ENCODE measurements at regions not wholly inside any gene's neighbourhood (a gene's known extent, or its start where the extent isn't known, plus 50 kb on each side); places are given as distances from the start of the nearest gene placed in this dataset.

GRCh38 chr6:140929121-140929520 is 1203.6 kb upstream of the GJE1 start:
- H3K4me3 ChIP-seq (ENCODE audit: low read length) = no peak overlapping the region
- H3K36me3 ChIP-seq (ENCODE audit: control insufficient read depth, insufficient read depth, low read length) = no peaks in the 10 kb centered on the region
- DNase-seq = no peak
- peaks cover 3% of the 10 kb centered on the region for H3K9me3 ChIP-seq (ENCODE audit: control insufficient read depth, low read depth, low read length)
- no peaks in the 10 kb centered on the region for H3K27me3 ChIP-seq (ENCODE audit: control insufficient read depth, insufficient read depth, low read length)
- no peaks in the 10 kb centered on the region for H3K4me1 ChIP-seq (ENCODE audit: control insufficient read depth, insufficient read depth, low read length)
- no peak overlapping the region for H3K27ac ChIP-seq (ENCODE audit: low read length)

DNA sequence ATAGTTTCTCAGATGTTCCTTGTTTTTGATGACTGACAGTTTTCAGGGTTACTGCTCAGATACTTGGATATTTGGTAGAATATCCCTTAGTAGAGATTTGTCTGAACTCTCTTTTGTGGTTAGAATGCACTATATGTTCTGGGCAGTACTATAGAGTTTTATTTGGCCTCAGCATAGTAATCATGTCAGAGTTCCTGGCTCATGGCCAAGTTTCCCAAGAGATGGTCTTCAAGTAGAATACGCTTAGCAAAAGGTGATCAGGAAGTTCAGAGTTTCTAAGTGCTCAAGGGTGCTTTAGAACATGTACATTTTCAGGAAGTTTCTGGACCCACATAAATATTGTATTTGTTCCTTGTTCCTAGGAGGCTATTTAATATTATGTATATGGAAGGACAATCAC is 1209.7 kb upstream of the GJE1 start:
- H3K36me3 ChIP-seq (ENCODE audit: control insufficient read depth, insufficient read depth, low read length) = no peaks in the 10 kb centered on the region
- WGBS (ENCODE audit: insufficient coverage, low lambda C conversion rate) = no CpG with 5 or more reads among the region's 1 CpG
- no peaks in the 10 kb centered on the region for H3K27me3 ChIP-seq (ENCODE audit: control insufficient read depth, insufficient read depth, low read length)
- peaks cover 3% of the 10 kb centered on the region for H3K9me3 ChIP-seq (ENCODE audit: control insufficient read depth, low read depth, low read length)
- H3K27ac ChIP-seq (ENCODE audit: low read length) = no peak overlapping the region
- no peak overlapping the region for H3K4me3 ChIP-seq (ENCODE audit: low read length)
- no peaks in the 10 kb centered on the region for H3K4me1 ChIP-seq (ENCODE audit: control insufficient read depth, insufficient read depth, low read length)
- no peak for DNase-seq

- H3K4me1 ChIP-seq (ENCODE audit: control insufficient read depth, insufficient read depth, low read length) = peaks cover 5% of the 10 kb centered on the region
- WGBS (ENCODE audit: insufficient coverage, low lambda C conversion rate) = 60% methylated on average over 2 of the region's 4 CpGs
- no peaks in the 10 kb centered on the region for H3K27me3 ChIP-seq (ENCODE audit: control insufficient read depth, insufficient read depth, low read length)
- H3K4me3 ChIP-seq (ENCODE audit: low read length) = no peak overlapping the region
- H3K36me3 ChIP-seq (ENCODE audit: control insufficient read depth, insufficient read depth, low read length) = no peaks in the 10 kb centered on the region
- DNase-seq = peak; percentile 50 to 70
- no peak overlapping the region for H3K27ac ChIP-seq (ENCODE audit: low read length)
- H3K9me3 ChIP-seq (ENCODE audit: control insufficient read depth, low read depth, low read length) = peaks cover 3% of the 10 kb centered on the region
Observed at GRCh38 chr6:140921366-140922226, 1211.1 kb upstream of the GJE1 start.

DNA sequence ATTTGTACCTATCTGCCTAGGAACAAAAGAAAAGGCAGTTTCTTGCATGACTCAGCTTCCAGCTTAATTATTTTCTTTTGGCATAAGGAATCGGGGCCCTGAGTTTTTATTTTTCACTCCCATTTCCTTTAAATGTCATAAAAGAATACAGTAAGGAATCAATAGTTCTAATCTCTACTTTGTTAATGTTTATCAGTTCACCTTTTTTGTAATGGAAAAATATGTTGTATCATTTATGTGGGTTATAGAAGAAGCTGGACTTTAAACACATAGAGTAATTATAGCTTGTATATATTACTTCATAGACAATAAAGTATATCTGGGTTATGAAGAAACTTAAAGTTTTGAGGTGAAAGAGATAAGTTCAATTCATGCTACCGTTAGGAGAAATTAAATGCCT is 1214.8 kb upstream of the GJE1 start:
- WGBS (ENCODE audit: insufficient coverage, low lambda C conversion rate) = 33% methylated on average over 2 of the region's 2 CpGs
- peak; percentile 9 to 77 for DNase-seq

GRCh38 chr6:140915551-140915950 is 1217.2 kb upstream of the GJE1 start:
- WGBS (ENCODE audit: insufficient coverage, low lambda C conversion rate) = 80% methylated on average over 2 of the region's 3 CpGs
- no peak overlapping the region for H3K4me3 ChIP-seq (ENCODE audit: low read length)
- H3K27me3 ChIP-seq (ENCODE audit: control insufficient read depth, insufficient read depth, low read length) = no peaks in the 10 kb centered on the region
- H3K9me3 ChIP-seq (ENCODE audit: control insufficient read depth, low read depth, low read length) = no peaks in the 10 kb centered on the region
- no peak overlapping the region for H3K27ac ChIP-seq (ENCODE audit: low read length)
- peaks cover 5% of the 10 kb centered on the region for H3K4me1 ChIP-seq (ENCODE audit: control insufficient read depth, insufficient read depth, low read length)
- H3K36me3 ChIP-seq (ENCODE audit: control insufficient read depth, insufficient read depth, low read length) = no peaks in the 10 kb centered on the region
- no peak for DNase-seq

More for the DNA sequence above, 1214.8 kb upstream of the GJE1 start:
- Histone ChIP-seq H3K27me3 (ENCODE audit: control insufficient read depth, insufficient read depth, low read length) (no peaks in the 10 kb centered on the region), H3K27ac (ENCODE audit: low read length) (no peak overlapping the region), H3K9me3 (ENCODE audit: control insufficient read depth, low read depth, low read length) (no peaks in the 10 kb centered on the region), H3K4me1 (ENCODE audit: control insufficient read depth, insufficient read depth, low read length) (peaks cover 5% of the 10 kb centered on the region), H3K36me3 (ENCODE audit: control insufficient read depth, insufficient read depth, low read length) (no peaks in the 10 kb centered on the region), H3K4me3 (ENCODE audit: low read length) (no peak overlapping the region)

- DNase-seq = peak in 1 of 2 donors; percentile 6
- H3K4me1 ChIP-seq (ENCODE audit: control insufficient read depth, insufficient read depth, low read length) = peaks cover 5% of the 10 kb centered on the region
- no peaks in the 10 kb centered on the region for H3K27me3 ChIP-seq (ENCODE audit: control insufficient read depth, insufficient read depth, low read length)
- no CpG with 5 or more reads among the region's 1 CpG for WGBS (ENCODE audit: insufficient coverage, low lambda C conversion rate)
- H3K9me3 ChIP-seq (ENCODE audit: control insufficient read depth, low read depth, low read length) = no peaks in the 10 kb centered on the region
- no peak overlapping the region for H3K4me3 ChIP-seq (ENCODE audit: low read length)
- H3K27ac ChIP-seq (ENCODE audit: low read length) = no peak overlapping the region
- H3K36me3 ChIP-seq (ENCODE audit: control insufficient read depth, insufficient read depth, low read length) = no peaks in the 10 kb centered on the region
Observed at GRCh38 chr6:140915103-140915502, 1217.6 kb upstream of the GJE1 start.

DNA sequence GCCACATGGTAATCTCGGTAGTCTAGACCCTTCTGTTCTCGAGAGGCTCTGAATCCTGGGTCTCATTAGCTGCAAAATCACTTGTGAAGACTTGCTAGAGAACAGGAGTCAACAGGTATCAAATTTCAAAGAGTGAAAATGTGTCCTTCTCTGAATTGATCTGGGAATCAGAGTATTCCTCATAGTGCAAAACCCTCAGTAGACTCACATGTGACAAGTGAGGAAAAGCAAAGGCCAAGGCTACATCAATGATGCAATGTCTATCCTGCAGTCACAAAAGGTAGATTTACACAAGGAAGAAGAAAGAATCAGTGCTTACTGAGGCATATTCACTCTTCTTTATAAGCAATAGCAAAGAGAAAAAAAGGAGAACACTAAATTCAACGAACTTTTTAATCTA is 1220.0 kb upstream of the GJE1 start:
- no peaks in the 10 kb centered on the region for H3K36me3 ChIP-seq (ENCODE audit: control insufficient read depth, insufficient read depth, low read length)
- no peak overlapping the region for H3K4me3 ChIP-seq (ENCODE audit: low read length)
- peak in 1 of 2 donors; percentile 20 for DNase-seq
- H3K4me1 ChIP-seq (ENCODE audit: control insufficient read depth, insufficient read depth, low read length) = peaks cover 5% of the 10 kb centered on the region
- H3K27me3 ChIP-seq (ENCODE audit: control insufficient read depth, insufficient read depth, low read length) = no peaks in the 10 kb centered on the region
- H3K9me3 ChIP-seq (ENCODE audit: control insufficient read depth, low read depth, low read length) = peaks cover 4% of the 10 kb centered on the region
- H3K27ac ChIP-seq (ENCODE audit: low read length) = no peak overlapping the region
- WGBS (ENCODE audit: insufficient coverage, low lambda C conversion rate) = 40% methylated on average over 1 of the region's 3 CpGs

- no peaks in the 10 kb centered on the region for H3K36me3 ChIP-seq (ENCODE audit: control insufficient read depth, insufficient read depth, low read length)
- H3K4me1 ChIP-seq (ENCODE audit: control insufficient read depth, insufficient read depth, low read length) = no peaks in the 10 kb centered on the region
- H3K9me3 ChIP-seq (ENCODE audit: control insufficient read depth, low read depth, low read length) = peaks cover 7% of the 10 kb centered on the region
- H3K4me3 ChIP-seq (ENCODE audit: low read length) = no peak overlapping the region
- H3K27me3 ChIP-seq (ENCODE audit: control insufficient read depth, insufficient read depth, low read length) = no peaks in the 10 kb centered on the region
- no peak overlapping the region for H3K27ac ChIP-seq (ENCODE audit: low read length)
- WGBS (ENCODE audit: insufficient coverage, low lambda C conversion rate) = no CpG with 5 or more reads among the region's 1 CpG
- DNase-seq = no peak
Observed at GRCh38 chr6:140909625-140910024, 1223.1 kb upstream of the GJE1 start.

DNA sequence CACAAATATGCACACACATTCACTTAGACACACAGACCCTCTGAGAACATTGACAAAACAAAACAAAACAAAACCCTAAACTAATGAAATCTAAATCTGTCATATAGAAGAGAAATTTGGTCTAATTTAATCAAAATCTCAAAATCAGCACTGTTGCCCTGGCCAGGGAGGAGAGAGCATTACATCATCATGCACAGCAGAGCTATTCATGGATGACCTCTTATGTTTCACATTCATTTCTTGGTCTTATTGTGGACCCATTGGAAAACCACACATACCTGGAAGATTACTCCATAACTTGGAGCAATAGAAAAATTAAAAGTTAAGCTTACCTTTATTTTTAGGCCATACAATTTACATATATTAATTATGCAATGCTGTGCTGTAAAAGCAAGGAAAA is 1223.6 kb upstream of the GJE1 start:
- no peak overlapping the region for H3K27ac ChIP-seq (ENCODE audit: low read length)
- H3K4me3 ChIP-seq (ENCODE audit: low read length) = no peak overlapping the region
- peaks cover 7% of the 10 kb centered on the region for H3K9me3 ChIP-seq (ENCODE audit: control insufficient read depth, low read depth, low read length)
- no peaks in the 10 kb centered on the region for H3K36me3 ChIP-seq (ENCODE audit: control insufficient read depth, insufficient read depth, low read length)
- no peaks in the 10 kb centered on the region for H3K4me1 ChIP-seq (ENCODE audit: control insufficient read depth, insufficient read depth, low read length)
- DNase-seq = no peak
- H3K27me3 ChIP-seq (ENCODE audit: control insufficient read depth, insufficient read depth, low read length) = no peaks in the 10 kb centered on the region

- DNase-seq = no peak
- Histone ChIP-seq H3K36me3 (ENCODE audit: control insufficient read depth, insufficient read depth, low read length) (no peaks in the 10 kb centered on the region), H3K9me3 (ENCODE audit: control insufficient read depth, low read depth, low read length) (peaks cover 7% of the 10 kb centered on the region), H3K27me3 (ENCODE audit: control insufficient read depth, insufficient read depth, low read length) (no peaks in the 10 kb centered on the region), H3K27ac (ENCODE audit: low read length) (no peak overlapping the region), H3K4me1 (ENCODE audit: control insufficient read depth, insufficient read depth, low read length) (no peaks in the 10 kb centered on the region), H3K4me3 (ENCODE audit: low read length) (no peak overlapping the region)
Observed at GRCh38 chr6:140908505-140908904, 1224.2 kb upstream of the GJE1 start.

DNA sequence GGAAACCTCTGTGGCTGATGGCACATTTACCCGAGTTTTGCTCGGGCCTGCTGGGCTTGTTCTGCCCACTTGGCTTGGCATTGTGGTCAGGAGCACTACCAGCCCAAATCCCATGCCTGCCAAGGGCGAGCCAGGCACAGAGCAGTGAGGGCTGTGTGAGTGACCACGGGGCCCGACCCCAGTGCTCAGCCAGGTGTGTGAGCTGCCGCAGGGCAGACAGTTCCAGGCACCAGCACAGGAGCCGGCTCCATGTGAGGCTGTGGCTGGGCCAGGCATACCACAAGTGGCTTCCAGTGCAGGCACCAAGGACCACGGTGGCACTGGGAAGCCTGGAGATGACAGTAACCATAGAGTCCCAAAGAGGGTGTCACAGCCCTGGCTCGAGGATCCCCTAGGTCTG is 1225.5 kb upstream of the GJE1 start:
- no peaks in the 10 kb centered on the region for H3K4me1 ChIP-seq (ENCODE audit: control insufficient read depth, insufficient read depth, low read length)
- H3K36me3 ChIP-seq (ENCODE audit: control insufficient read depth, insufficient read depth, low read length) = no peaks in the 10 kb centered on the region
- no peak for DNase-seq
- no peaks in the 10 kb centered on the region for H3K27me3 ChIP-seq (ENCODE audit: control insufficient read depth, insufficient read depth, low read length)
- H3K27ac ChIP-seq (ENCODE audit: low read length) = no peak overlapping the region
- no CpG with 5 or more reads among the region's 9 CpGs for WGBS (ENCODE audit: insufficient coverage, low lambda C conversion rate)
- H3K4me3 ChIP-seq (ENCODE audit: low read length) = no peak overlapping the region
- peaks cover 7% of the 10 kb centered on the region for H3K9me3 ChIP-seq (ENCODE audit: control insufficient read depth, low read depth, low read length)

Measured in large intestine (tissue), 3 donors.